HCT116 (cell line): ENCODE measurements at regions not wholly inside any gene's neighbourhood (a gene's known extent, or its start where the extent isn't known, plus 50 kb on each side); places are given as distances from the start of the nearest gene placed in this dataset.

Experiments
- ATAC-seq: fragments of 200-7000 bp; cut with Tn5 transposase; 2 replicates; pipeline ENCODE4 v1.9.1; 2020; ENCODE audit warnings: mild to moderate bottlenecking, moderate library complexity
- BruUV-seq: library from RNA; stranded (reverse); fragments of 400-500 nt; replicated peaks from 2 replicates; lab custom pipeline; 2021; lab: Mats Ljungman, UMichigan
- CTCF ChIA-PET: fragments of 300-600 bp; sonication (Branson Sonifier 250); formaldehyde crosslinking; loops from one replicate; lab custom pipeline; 2021; ENCODE audit warnings: antibody characterized with exemption; lab: Charles Lee
- POLR2A ChIA-PET: fragments of 300-600, 350-600 bp; sonication (Branson Sonifier 250); formaldehyde crosslinking; loops from one replicate; lab custom pipeline; 2021; ENCODE audit warnings: antibody characterized with exemption; lab: Charles Lee
- RAD21 ChIA-PET, 2 experiments: fragments of 300-600 bp; sonication (Branson Sonifier 250); formaldehyde crosslinking; loops; one replicate each; lab custom pipeline; 2023; ENCODE audit warnings: low total read pairs in 2 of 2; ENCODE audit not compliant: uncharacterized antibody in 2 of 2, unreplicated experiment in 2 of 2, low non-redundant PET in 1 of 2; lab: Charles Lee
- DNase-seq: peaks from one replicate; pipeline ENCODE4 v3.0.0-alpha.2; 2010; ENCODE audit warnings: low read depth, low spot score
- H2AFZ ChIP-seq: fragments of 200-600 bp; shearing (Covaris generic), sonication (generic); 2 replicates; pipeline ENCODE4 v1.6.1; 2017; ENCODE audit warnings: low read depth, mixed run types, mixed read lengths, antibody characterized with exemption, low read length; ENCODE audit not compliant: poor library complexity, severe bottlenecking
- H3K27ac ChIP-seq: 2 replicates; pipeline ENCODE4 v1.5.1; 2012; ENCODE audit warnings: low read depth, low read length
- H3K27me3 ChIP-seq: fragments of 200-600 bp; sonication (generic); 2 replicates; pipeline ENCODE4 v1.6.1; 2016; ENCODE audit warnings: mixed run types, low read length, mixed read lengths; ENCODE audit not compliant: insufficient read depth
- H3K36me3 ChIP-seq, 2 experiments: fragments of 200-500 bp in 1 of 2; fragments of 200-600 bp in 1 of 2; sonication (Bioruptor generic) in 1 of 2; sonication (generic) in 1 of 2; 2 replicates each; pipeline versions ENCODE4 v1.5.1 to v1.6.1; 2014 to 2016; ENCODE audit warnings: low read length in 2 of 2, inconsistent platforms in 1 of 2, mixed read lengths in 1 of 2, mixed run types in 1 of 2; ENCODE audit not compliant: insufficient read depth in 2 of 2, control insufficient read depth in 1 of 2
- H3K4me1 ChIP-seq, 2 experiments: fragments of 200-600 bp in 1 of 2; sonication (generic) in 1 of 2; 2 replicates each; pipeline versions ENCODE4 v1.5.1 to v1.6.1; 2012 to 2017; ENCODE audit warnings: low read length in 2 of 2, inconsistent platforms in 1 of 2, mild to moderate bottlenecking in 1 of 2, mixed read lengths in 1 of 2, mixed run types in 1 of 2, moderate library complexity in 1 of 2; ENCODE audit not compliant: insufficient read depth in 2 of 2, control insufficient read depth in 1 of 2
- H3K4me2 ChIP-seq: fragments of 200-600 bp; sonication (generic); 2 replicates; pipeline ENCODE4 v1.6.1; 2017; ENCODE audit warnings: mixed run types, low read length, mixed read lengths
- H3K4me3 ChIP-seq, 2 experiments: fragments of 200-600 bp in 1 of 2; sonication (generic) in 1 of 2; replicated peaks in 1 of 2; 2 replicates each; pipeline ENCODE4 v1.5.1; 2011 to 2016; ENCODE audit warnings: low read length in 2 of 2, control low read depth in 1 of 2, low read depth in 1 of 2, mild to moderate bottlenecking in 1 of 2, mixed read lengths in 1 of 2, mixed run types in 1 of 2
- H3K79me2 ChIP-seq: fragments of 200-600 bp; sonication (generic); 2 replicates; pipeline ENCODE4 v1.6.1; 2017; ENCODE audit warnings: mild to moderate bottlenecking, mixed run types, low read length, moderate library complexity, mixed read lengths; ENCODE audit not compliant: insufficient read depth
- H3K9ac ChIP-seq: fragments of 200-600 bp; sonication (generic); 2 replicates; pipeline ENCODE4 v1.6.1; 2016; ENCODE audit warnings: low read length, mixed read lengths
- H3K9me2 ChIP-seq: fragments of 200-600 bp; sonication (generic), shearing (Covaris generic); 2 replicates; pipeline ENCODE4 v1.6.1; 2017; ENCODE audit warnings: mixed run types, mild to moderate bottlenecking, moderate library complexity; ENCODE audit not compliant: insufficient read depth
- H3K9me3 ChIP-seq, 2 experiments: fragments of 200-500 bp in 1 of 2; fragments of 200-600 bp in 1 of 2; sonication (Bioruptor generic) in 1 of 2; sonication (generic) in 1 of 2; 2 replicates each; pipeline ENCODE4 v1.6.1; 2014 to 2017; ENCODE audit warnings: low read length in 2 of 2, mixed read lengths in 2 of 2, inconsistent platforms in 1 of 2, low read depth in 1 of 2, mild to moderate bottlenecking in 1 of 2, mixed run types in 1 of 2, moderate library complexity in 1 of 2; ENCODE audit not compliant: control insufficient read depth in 1 of 2, insufficient read depth in 1 of 2
- H4K20me1 ChIP-seq: fragments of 200-600 bp; sonication (generic), shearing (Covaris generic); 2 replicates; pipeline ENCODE4 v1.6.1; 2017; ENCODE audit warnings: mixed run types, mild to moderate bottlenecking, moderate library complexity; ENCODE audit not compliant: insufficient read depth
- CBX3 ChIP-seq: IDR thresholded peaks from 2 replicates; pipeline ENCODE4 v1.6.1; 2012; ENCODE audit warnings: low read depth
- CEBPB ChIP-seq: IDR thresholded peaks from 2 replicates; pipeline ENCODE4 v1.6.1; 2012; ENCODE audit warnings: low read depth
- EGR1 ChIP-seq: IDR thresholded peaks from 2 replicates; pipeline ENCODE4 v1.6.1; 2012; ENCODE audit warnings: low read depth
- ELF1 ChIP-seq: IDR thresholded peaks from 2 replicates; pipeline ENCODE4 v1.6.1; 2012; ENCODE audit warnings: low read depth, borderline replicate concordance
- EZH2 ChIP-seq: fragments of 200-600 bp; sonication (generic); IDR thresholded peaks from 2 replicates; pipeline ENCODE4 v1.6.1; 2017; ENCODE audit warnings: antibody characterized with exemption, mixed run types
- EZH2phosphoT487 ChIP-seq: fragments of 200-600 bp; IDR thresholded peaks from 2 replicates; pipeline ENCODE4 v1.6.1; 2018; ENCODE audit warnings: antibody characterized with exemption, borderline replicate concordance
- FOSL1 ChIP-seq: IDR thresholded peaks from 2 replicates; pipeline ENCODE4 v1.6.1; 2012; ENCODE audit warnings: low read depth
- POLR2A ChIP-seq: IDR thresholded peaks from 2 replicates; pipeline ENCODE4 v1.7.0; 2011; ENCODE audit warnings: borderline replicate concordance; ENCODE audit not compliant: insufficient read depth, insufficient read length; ENCODE audit errors: extremely low read depth
- SIN3A ChIP-seq: IDR thresholded peaks from 2 replicates; pipeline ENCODE4 v1.6.1; 2012; ENCODE audit warnings: low read depth
- SP1 ChIP-seq: IDR thresholded peaks from 2 replicates; pipeline ENCODE4 v1.6.1; 2012; ENCODE audit warnings: low read depth
- SRF ChIP-seq: IDR thresholded peaks from 2 replicates; pipeline ENCODE4 v1.6.1; 2012; ENCODE audit warnings: low read depth
- TCF7L2 ChIP-seq: IDR thresholded peaks from 2 replicates; pipeline ENCODE4 v1.7.0; 2011; ENCODE audit warnings: borderline replicate concordance, inconsistent platforms; ENCODE audit not compliant: insufficient read depth, insufficient read length; ENCODE audit errors: extremely low read depth
- YY1 ChIP-seq: IDR thresholded peaks from 2 replicates; pipeline ENCODE4 v1.6.1; 2011; ENCODE audit warnings: low read length, low read depth, moderate library complexity, mild to moderate bottlenecking; ENCODE audit not compliant: insufficient replicate concordance; ENCODE audit errors: extremely low read depth
- ZFX ChIP-seq: fragments of 450-650 bp; IDR thresholded peaks from 2 replicates; pipeline ENCODE4 v1.6.1; 2017
- ZNF274 ChIP-seq: fragments of 200-500 bp; sonication (Bioruptor generic); IDR thresholded peaks from 2 replicates; pipeline ENCODE4 v1.6.1; 2014; ENCODE audit warnings: mild to moderate bottlenecking, low read depth, low read length, inconsistent platforms
- intact Hi-C: fragments of 100-400 bp; cut with micrococcal nuclease; formaldehyde crosslinking; loops from 2 replicates; pipeline ENCODE4 v1.10.0; 2022
- TF ChIP-seq, protein P1 (sequence below), 3 experiments: fragments of 200-600 bp in 1 of 3; sonication (generic) in 1 of 3; IDR thresholded peaks in 2 of 3; conservative IDR thresholded peaks in 1 of 3; 2 replicates each; pipeline ENCODE4 v1.5.1; 2012 to 2017; ENCODE audit warnings: low read depth in 2 of 3, low read length in 2 of 3, antibody characterized with exemption in 1 of 3, borderline replicate concordance in 1 of 3, control low read depth in 1 of 3, mild to moderate bottlenecking in 1 of 3, mixed read lengths in 1 of 3, mixed run types in 1 of 3, moderate library complexity in 1 of 3; ENCODE audit not compliant: insufficient read depth in 1 of 3
- TF ChIP-seq, protein P2 (sequence below): IDR thresholded peaks from 2 replicates; pipeline ENCODE4 v1.6.1; 2011; ENCODE audit warnings: mild to moderate bottlenecking, low read length, moderate library complexity; ENCODE audit not compliant: insufficient replicate concordance; ENCODE audit errors: extremely low read depth
- TF ChIP-seq, protein P3 (sequence below): IDR thresholded peaks from 2 replicates; pipeline ENCODE4 v1.6.1; 2012
- TF ChIP-seq, protein P4 (sequence below): IDR thresholded peaks from 2 replicates; pipeline ENCODE4 v1.6.1; 2012; ENCODE audit warnings: low read depth
- TF ChIP-seq, protein P5 (sequence below): IDR thresholded peaks from 2 replicates; pipeline ENCODE4 v1.6.1; 2012

DNA sequence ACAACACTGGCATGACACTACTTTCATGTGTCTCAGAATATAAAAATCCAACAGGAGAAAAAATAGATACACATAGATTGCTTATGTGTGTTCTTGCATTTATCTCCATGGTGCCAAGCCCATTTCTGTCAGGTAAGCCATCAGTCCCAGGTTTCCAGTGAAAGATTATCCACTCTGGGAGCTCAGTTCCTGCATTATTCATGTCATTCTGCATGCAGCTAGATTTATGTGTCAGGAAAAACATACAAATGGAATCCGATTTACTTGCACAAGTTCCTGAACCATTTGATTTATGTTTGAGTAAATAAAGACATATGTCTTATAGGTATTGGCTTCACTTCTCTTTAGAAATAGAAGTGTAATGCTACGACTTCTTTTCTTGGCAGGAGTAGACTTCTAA lies 569.7 kb downstream of the KCNJ2 start:
- Histone ChIP-seq H3K9me3 (no peaks in the 10 kb centered on the region), H3K79me2 (no peaks in the 10 kb centered on the region), H3K9ac (no peak overlapping the region), H3K4me1 (no peaks in the 10 kb centered on the region), H2AFZ (no peak overlapping the region), H3K27me3 (no peaks in the 10 kb centered on the region), H3K4me2 (no peak overlapping the region), H4K20me1 (no peaks in the 10 kb centered on the region), H3K4me3 (no peak overlapping the region), H3K36me3 (no peaks in the 10 kb centered on the region), H3K27ac (no peak overlapping the region), H3K9me2 (no peaks in the 10 kb centered on the region)
- ChIA-PET CTCF (interaction anchor here (1.0 kb wide), 1 partner anchor 28 kb away, joined by 3 read pairs; no protein-coding TSS in a partner anchor), RAD21 (no interaction called here), POLR2A (no interaction called here)
- ATAC-seq (no peak), DNase-seq (no peak)
- BruUV-seq, result no TSS peak
- no peak for TF ChIP-seq FOSL1
- no peak for TF ChIP-seq ZFX
- TF ChIP-seq EZH2phosphoT487, result no peak
- no peak for TF ChIP-seq SIN3A
- no peak for TF ChIP-seq SRF
- no peak for TF ChIP-seq POLR2A
- TF ChIP-seq CEBPB, result no peak
- no peak for TF ChIP-seq EZH2
- no peak for TF ChIP-seq ZNF274
- TF ChIP-seq, protein P1, sequence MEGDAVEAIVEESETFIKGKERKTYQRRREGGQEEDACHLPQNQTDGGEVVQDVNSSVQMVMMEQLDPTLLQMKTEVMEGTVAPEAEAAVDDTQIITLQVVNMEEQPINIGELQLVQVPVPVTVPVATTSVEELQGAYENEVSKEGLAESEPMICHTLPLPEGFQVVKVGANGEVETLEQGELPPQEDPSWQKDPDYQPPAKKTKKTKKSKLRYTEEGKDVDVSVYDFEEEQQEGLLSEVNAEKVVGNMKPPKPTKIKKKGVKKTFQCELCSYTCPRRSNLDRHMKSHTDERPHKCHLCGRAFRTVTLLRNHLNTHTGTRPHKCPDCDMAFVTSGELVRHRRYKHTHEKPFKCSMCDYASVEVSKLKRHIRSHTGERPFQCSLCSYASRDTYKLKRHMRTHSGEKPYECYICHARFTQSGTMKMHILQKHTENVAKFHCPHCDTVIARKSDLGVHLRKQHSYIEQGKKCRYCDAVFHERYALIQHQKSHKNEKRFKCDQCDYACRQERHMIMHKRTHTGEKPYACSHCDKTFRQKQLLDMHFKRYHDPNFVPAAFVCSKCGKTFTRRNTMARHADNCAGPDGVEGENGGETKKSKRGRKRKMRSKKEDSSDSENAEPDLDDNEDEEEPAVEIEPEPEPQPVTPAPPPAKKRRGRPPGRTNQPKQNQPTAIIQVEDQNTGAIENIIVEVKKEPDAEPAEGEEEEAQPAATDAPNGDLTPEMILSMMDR (IDR thresholded peaks at IDR 0.05 in 2 of 3, conservative IDR thresholded peaks at IDR 0.05 in 1 of 3; ENCODE audit: borderline replicate concordance in 1 of 3, insufficient read depth in 1 of 3, low read depth in 2 of 3, low read length in 2 of 3), result no peak
- TF ChIP-seq CBX3, result no peak
- no peak for TF ChIP-seq EGR1
- no peak for TF ChIP-seq ELF1
- TF ChIP-seq, protein P2, sequence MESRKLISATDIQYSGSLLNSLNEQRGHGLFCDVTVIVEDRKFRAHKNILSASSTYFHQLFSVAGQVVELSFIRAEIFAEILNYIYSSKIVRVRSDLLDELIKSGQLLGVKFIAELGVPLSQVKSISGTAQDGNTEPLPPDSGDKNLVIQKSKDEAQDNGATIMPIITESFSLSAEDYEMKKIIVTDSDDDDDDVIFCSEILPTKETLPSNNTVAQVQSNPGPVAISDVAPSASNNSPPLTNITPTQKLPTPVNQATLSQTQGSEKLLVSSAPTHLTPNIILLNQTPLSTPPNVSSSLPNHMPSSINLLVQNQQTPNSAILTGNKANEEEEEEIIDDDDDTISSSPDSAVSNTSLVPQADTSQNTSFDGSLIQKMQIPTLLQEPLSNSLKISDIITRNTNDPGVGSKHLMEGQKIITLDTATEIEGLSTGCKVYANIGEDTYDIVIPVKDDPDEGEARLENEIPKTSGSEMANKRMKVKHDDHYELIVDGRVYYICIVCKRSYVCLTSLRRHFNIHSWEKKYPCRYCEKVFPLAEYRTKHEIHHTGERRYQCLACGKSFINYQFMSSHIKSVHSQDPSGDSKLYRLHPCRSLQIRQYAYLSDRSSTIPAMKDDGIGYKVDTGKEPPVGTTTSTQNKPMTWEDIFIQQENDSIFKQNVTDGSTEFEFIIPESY, result no peak
- no peak for TF ChIP-seq SP1
- TF ChIP-seq, protein P3, sequence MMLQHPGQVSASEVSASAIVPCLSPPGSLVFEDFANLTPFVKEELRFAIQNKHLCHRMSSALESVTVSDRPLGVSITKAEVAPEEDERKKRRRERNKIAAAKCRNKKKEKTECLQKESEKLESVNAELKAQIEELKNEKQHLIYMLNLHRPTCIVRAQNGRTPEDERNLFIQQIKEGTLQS, result no peak
- no peak for TF ChIP-seq TCF7L2
- TF ChIP-seq, protein P4, sequence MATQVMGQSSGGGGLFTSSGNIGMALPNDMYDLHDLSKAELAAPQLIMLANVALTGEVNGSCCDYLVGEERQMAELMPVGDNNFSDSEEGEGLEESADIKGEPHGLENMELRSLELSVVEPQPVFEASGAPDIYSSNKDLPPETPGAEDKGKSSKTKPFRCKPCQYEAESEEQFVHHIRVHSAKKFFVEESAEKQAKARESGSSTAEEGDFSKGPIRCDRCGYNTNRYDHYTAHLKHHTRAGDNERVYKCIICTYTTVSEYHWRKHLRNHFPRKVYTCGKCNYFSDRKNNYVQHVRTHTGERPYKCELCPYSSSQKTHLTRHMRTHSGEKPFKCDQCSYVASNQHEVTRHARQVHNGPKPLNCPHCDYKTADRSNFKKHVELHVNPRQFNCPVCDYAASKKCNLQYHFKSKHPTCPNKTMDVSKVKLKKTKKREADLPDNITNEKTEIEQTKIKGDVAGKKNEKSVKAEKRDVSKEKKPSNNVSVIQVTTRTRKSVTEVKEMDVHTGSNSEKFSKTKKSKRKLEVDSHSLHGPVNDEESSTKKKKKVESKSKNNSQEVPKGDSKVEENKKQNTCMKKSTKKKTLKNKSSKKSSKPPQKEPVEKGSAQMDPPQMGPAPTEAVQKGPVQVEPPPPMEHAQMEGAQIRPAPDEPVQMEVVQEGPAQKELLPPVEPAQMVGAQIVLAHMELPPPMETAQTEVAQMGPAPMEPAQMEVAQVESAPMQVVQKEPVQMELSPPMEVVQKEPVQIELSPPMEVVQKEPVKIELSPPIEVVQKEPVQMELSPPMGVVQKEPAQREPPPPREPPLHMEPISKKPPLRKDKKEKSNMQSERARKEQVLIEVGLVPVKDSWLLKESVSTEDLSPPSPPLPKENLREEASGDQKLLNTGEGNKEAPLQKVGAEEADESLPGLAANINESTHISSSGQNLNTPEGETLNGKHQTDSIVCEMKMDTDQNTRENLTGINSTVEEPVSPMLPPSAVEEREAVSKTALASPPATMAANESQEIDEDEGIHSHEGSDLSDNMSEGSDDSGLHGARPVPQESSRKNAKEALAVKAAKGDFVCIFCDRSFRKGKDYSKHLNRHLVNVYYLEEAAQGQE, result no peak
- TF ChIP-seq, protein P5, sequence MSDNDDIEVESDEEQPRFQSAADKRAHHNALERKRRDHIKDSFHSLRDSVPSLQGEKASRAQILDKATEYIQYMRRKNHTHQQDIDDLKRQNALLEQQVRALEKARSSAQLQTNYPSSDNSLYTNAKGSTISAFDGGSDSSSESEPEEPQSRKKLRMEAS, result no peak
- TF ChIP-seq YY1, result no peak
- intact Hi-C loops, result no loop called here
